ENCODE measurements at regions not wholly inside any gene's neighbourhood (a gene's known extent, or its start where the extent isn't known, plus 50 kb on each side); places are given as distances from the start of the nearest gene placed in this dataset.

GRCh38 chr1:213414911-213415310 lies 363.9 kb downstream of the RPS6KC1 start:
- Mint-ChIP-seq H3K9me3 (ENCODE audit: unreplicated experiment) (no peaks in the 10 kb centered on the region), H3K4me1 (ENCODE audit: unreplicated experiment) (no peaks in the 10 kb centered on the region), H3K4me3 (ENCODE audit: unreplicated experiment) (no peak overlapping the region), H3K27ac (ENCODE audit: unreplicated experiment) (no peak overlapping the region), H3K36me3 (ENCODE audit: low read depth, unreplicated experiment) (peaks cover 2% of the 10 kb centered on the region), H3K27me3 (ENCODE audit: unreplicated experiment) (peaks cover 4% of the 10 kb centered on the region)
- no peak for TF ChIP-seq CTCF (IDR thresholded peaks at IDR 0.05; ENCODE audit: unreplicated experiment)
- no peak for DNase-seq (ENCODE audit: low spot score)

- no peak for TF ChIP-seq CTCF (IDR thresholded peaks at IDR 0.05; ENCODE audit: unreplicated experiment)
- peaks cover 4% of the 10 kb centered on the region for H3K27me3 Mint-ChIP-seq (ENCODE audit: unreplicated experiment)
- no peak for DNase-seq (ENCODE audit: low spot score)
- H3K4me3 Mint-ChIP-seq (ENCODE audit: unreplicated experiment) = no peak overlapping the region
- H3K4me1 Mint-ChIP-seq (ENCODE audit: unreplicated experiment) = no peaks in the 10 kb centered on the region
- H3K36me3 Mint-ChIP-seq (ENCODE audit: low read depth, unreplicated experiment) = no peaks in the 10 kb centered on the region
- H3K9me3 Mint-ChIP-seq (ENCODE audit: unreplicated experiment) = no peaks in the 10 kb centered on the region
- no peak overlapping the region for H3K27ac Mint-ChIP-seq (ENCODE audit: unreplicated experiment)
These were observed 364.8 kb downstream of the RPS6KC1 start for GRCh38 chr1:213415691-213416380.

- Mint-ChIP-seq H3K27me3 (ENCODE audit: unreplicated experiment) (peaks cover 4% of the 10 kb centered on the region), H3K9me3 (ENCODE audit: unreplicated experiment) (no peaks in the 10 kb centered on the region), H3K36me3 (ENCODE audit: low read depth, unreplicated experiment) (no peaks in the 10 kb centered on the region), H3K4me3 (ENCODE audit: unreplicated experiment) (no peak overlapping the region), H3K27ac (ENCODE audit: unreplicated experiment) (no peak overlapping the region), H3K4me1 (ENCODE audit: unreplicated experiment) (no peaks in the 10 kb centered on the region)
- no peak for DNase-seq (ENCODE audit: low spot score)
- TF ChIP-seq CTCF (IDR thresholded peaks at IDR 0.05; ENCODE audit: unreplicated experiment) = no peak
These were observed 365.6 kb downstream of the RPS6KC1 start for GRCh38 chr1:213416461-213417224.

GRCh38 chr1:213417225-213417820 lies 366.3 kb downstream of the RPS6KC1 start:
- no peak for TF ChIP-seq CTCF (IDR thresholded peaks at IDR 0.05; ENCODE audit: unreplicated experiment)
- Mint-ChIP-seq H3K27ac (ENCODE audit: unreplicated experiment) (no peak overlapping the region), H3K4me3 (ENCODE audit: unreplicated experiment) (no peak overlapping the region), H3K9me3 (ENCODE audit: unreplicated experiment) (no peaks in the 10 kb centered on the region), H3K27me3 (ENCODE audit: unreplicated experiment) (peaks cover 4% of the 10 kb centered on the region), H3K36me3 (ENCODE audit: low read depth, unreplicated experiment) (no peaks in the 10 kb centered on the region), H3K4me1 (ENCODE audit: unreplicated experiment) (no peaks in the 10 kb centered on the region)
- DNase-seq (ENCODE audit: low spot score) = no peak

- no peaks in the 10 kb centered on the region for H3K36me3 Mint-ChIP-seq (ENCODE audit: low read depth, unreplicated experiment)
- H3K4me3 Mint-ChIP-seq (ENCODE audit: unreplicated experiment) = no peak overlapping the region
- no peaks in the 10 kb centered on the region for H3K4me1 Mint-ChIP-seq (ENCODE audit: unreplicated experiment)
- DNase-seq (ENCODE audit: low spot score) = no peak
- no peak for TF ChIP-seq CTCF (IDR thresholded peaks at IDR 0.05; ENCODE audit: unreplicated experiment)
- H3K9me3 Mint-ChIP-seq (ENCODE audit: unreplicated experiment) = no peaks in the 10 kb centered on the region
- H3K27ac Mint-ChIP-seq (ENCODE audit: unreplicated experiment) = no peak overlapping the region
- peaks cover 4% of the 10 kb centered on the region for H3K27me3 Mint-ChIP-seq (ENCODE audit: unreplicated experiment)
These were observed 366.8 kb downstream of the RPS6KC1 start for GRCh38 chr1:213417846-213418245.

All from endothelial cell (in vitro differentiated cells).